Fibroblast of mammary gland (primary cell): ENCODE measurements at regions not wholly inside any gene's neighbourhood (a gene's known extent, or its start where the extent isn't known, plus 50 kb on each side); places are given as distances from the start of the nearest gene placed in this dataset.
"Not testable (repeated sequence)": the region's sequence is repeated elsewhere in the genome, so short reads cannot be mapped to it uniquely, and the experiment has no call there.

Experiments used
- DNase-seq: peaks from one replicate; pipeline ENCODE4 v3.0.0-alpha.2; 2010; ENCODE audit warnings: low read depth
- H3K4me3 ChIP-seq: 2 replicates; pipeline ENCODE4 v1.5.1; 2011; ENCODE audit warnings: low read depth, mild to moderate bottlenecking, low read length, moderate library complexity; ENCODE audit not compliant: control insufficient read depth
- CTCF ChIP-seq: conservative IDR thresholded peaks from 2 replicates; pipeline ENCODE4 v1.5.1; 2011; ENCODE audit warnings: low read depth, low read length, inconsistent platforms; ENCODE audit not compliant: control insufficient read depth, insufficient read depth

DNA sequence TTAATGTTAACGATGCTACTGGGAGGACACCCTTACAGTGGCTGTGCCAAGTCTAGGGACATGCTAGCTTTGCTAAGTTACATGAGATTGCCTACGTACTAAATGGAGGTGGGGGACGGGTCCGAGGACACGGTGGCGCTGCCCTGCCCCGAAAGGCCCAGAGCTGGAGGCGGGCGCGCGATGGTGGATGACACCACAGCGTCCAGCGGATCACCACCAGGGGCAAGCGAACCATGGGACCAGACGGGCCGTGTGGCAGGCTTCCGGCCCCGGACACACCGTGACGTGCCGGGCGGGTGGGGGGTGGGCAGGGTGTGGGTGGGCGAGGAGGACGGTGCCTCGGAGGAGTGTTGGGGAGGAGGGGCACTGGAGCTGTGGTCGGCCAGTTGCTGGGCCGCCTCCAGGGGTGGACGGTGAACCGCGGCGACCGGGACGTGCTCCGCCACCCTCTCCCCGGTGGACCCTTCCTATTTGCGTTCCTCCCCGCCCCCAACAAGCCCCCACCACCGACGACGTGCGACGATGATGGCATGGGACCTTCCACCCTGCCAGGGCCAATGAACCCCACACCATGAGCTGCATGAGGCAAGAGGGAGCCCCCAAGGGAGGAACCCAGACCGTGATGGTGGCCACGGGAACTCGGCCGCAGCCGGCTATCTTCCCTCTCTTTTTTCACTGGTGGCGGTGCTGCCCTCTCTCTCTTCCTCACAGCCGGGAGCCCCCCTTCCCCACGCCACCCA, 773.3 kb upstream of the DEFB115 start:
- DNase-seq: no peak
- no peak overlapping the region for H3K4me3 ChIP-seq
- no peak for TF ChIP-seq CTCF

GRCh38 chr20:30484749-30485070, 772.8 kb upstream of the DEFB115 start:
- no peak overlapping the region for H3K4me3 ChIP-seq
- TF ChIP-seq CTCF: no peak
- no peak for DNase-seq

- no peak for DNase-seq
- no peak overlapping the region for H3K4me3 ChIP-seq
- no peak for TF ChIP-seq CTCF
These were observed 771.9 kb upstream of the DEFB115 start for GRCh38 chr20:30485331-30486102.

DNA sequence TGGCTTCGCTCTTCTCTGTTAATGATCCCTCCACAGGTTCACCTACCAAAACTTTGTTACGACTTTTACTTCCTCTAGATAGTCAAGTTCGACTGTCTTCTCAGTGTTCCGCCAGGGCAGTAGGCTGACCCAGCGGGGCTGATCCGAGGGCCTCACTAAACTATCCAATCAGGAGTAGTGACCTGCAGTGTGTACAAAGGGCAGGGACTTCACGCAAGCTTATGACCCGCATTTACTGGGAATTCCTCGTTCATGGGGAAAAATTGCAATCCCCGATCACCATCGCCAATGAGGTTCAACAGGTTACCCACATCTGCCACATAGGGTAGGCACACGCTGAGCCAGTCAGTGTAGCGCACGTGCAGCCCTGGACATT, 771.4 kb upstream of the DEFB115 start:
- DNase-seq: no peak
- TF ChIP-seq CTCF: no peak
- no peak overlapping the region for H3K4me3 ChIP-seq

DNA sequence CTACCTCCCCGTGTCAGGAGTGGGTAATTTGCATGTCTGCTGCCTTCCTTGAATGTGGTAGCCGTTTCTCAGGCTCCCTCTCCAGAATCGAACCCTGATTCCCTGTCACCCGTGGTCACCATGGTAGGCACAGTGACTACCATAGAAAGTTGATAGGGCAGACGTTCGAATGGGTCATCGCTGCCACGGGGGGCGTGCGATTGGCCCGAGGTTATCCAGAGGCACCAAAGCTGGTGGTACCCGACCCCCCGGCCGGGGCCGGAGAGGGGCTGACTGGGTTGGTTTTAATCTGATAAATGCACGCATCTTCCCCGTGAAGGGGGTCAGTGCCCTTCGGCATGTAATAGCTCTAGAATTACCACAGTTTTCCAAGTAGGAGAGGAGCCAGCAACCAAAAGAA, 770.0 kb upstream of the DEFB115 start:
- not testable (repeated sequence) for H3K4me3 ChIP-seq, DNase-seq

GRCh38 chr20:30487947-30488926, 769.2 kb upstream of the DEFB115 start:
- H3K4me3 ChIP-seq: no peak overlapping the region
- no peak for TF ChIP-seq CTCF
- DNase-seq: no peak

DNA sequence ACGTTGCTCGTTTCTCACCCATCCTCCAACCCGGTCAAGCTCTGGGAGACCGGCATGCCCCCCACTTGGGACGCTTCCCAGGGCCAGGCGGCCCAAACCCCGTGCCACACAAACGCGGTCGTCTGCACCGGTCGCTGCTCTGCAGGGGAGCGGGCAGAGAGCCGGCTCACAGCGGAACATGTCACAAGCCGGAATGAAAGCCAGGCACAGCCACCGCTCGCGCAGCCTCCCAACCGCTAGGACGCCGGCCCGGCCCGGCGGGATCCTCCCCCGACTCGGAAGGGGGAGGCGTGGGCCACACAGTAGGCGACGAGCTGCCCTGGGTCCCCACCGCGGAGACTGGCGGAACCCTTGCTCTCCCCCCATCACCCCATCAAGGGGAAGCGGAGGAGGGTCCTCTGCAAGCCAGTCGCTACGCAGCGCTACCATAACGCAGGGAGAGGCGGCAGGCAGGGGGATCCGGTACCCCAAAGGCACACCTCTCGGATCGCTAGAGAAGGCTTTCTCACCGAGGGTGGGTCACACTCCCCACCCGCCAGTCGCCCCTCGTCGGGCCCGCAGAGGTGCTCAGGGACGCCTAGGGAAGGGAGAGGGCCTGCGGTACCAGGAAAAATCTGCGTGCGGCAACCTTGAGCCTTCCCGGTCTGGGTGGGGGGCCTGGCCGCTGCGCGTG, 768.4 kb upstream of the DEFB115 start:
- DNase-seq: no peak
- no peak for TF ChIP-seq CTCF
- H3K4me3 ChIP-seq: no peak overlapping the region
